A549 (cell line): ENCODE measurements at regions not wholly inside any gene's neighbourhood (a gene's known extent, or its start where the extent isn't known, plus 50 kb on each side); places are given as distances from the start of the nearest gene placed in this dataset.

Source experiments
- ATAC-seq, 2 experiments: fragments of 200-7000 bp in 1 of 2; fragments of >200 bp in 1 of 2; cut with Nextera tagmentation in 1 of 2; cut with Tn5 transposase in 1 of 2; 3 replicates each; pipeline versions ENCODE4 v1.8.0 to v1.9.1; 2018 to 2020; ENCODE audit warnings: mild to moderate bottlenecking in 1 of 2, moderate library complexity in 1 of 2
- CTCF ChIA-PET: fragments of 300-600 bp; sonication (Branson Sonifier 250); formaldehyde crosslinking; extraction: SDS; loops from one replicate; lab custom pipeline; 2021; ENCODE audit warnings: antibody characterized with exemption, inconsistent platforms; lab: Yijun Ruan, JAX
- POLR2A ChIA-PET: fragments of 350-600 bp; formaldehyde crosslinking; extraction: SDS; loops from one replicate; lab custom pipeline; 2021; ENCODE audit warnings: antibody characterized with exemption, inconsistent platforms; lab: Yijun Ruan, JAX
- DNase-seq, 2 experiments: peaks; one replicate each; pipeline versions ENCODE4 v3.0.0 to v3.0.0-alpha.2; 2011 to 2016; ENCODE audit warnings: low read depth in 1 of 2, low spot score in 1 of 2
- FAIRE-seq: peaks from 2 replicates; lab custom pipeline; 2011; peaks lifted over from hg19 to GRCh38; lab: Jason Lieb, UNC
- H3K27ac ChIP-seq, 2 experiments: fragments of >200 bp; sonication (Bioruptor Twin); formaldehyde crosslinking; 3 replicates each; pipeline ENCODE4 v1.5.1; 2016 to 2017
- H3K4me1 ChIP-seq: fragments of >200 bp; sonication (Bioruptor Twin); formaldehyde crosslinking; 3 replicates; pipeline ENCODE4 v1.6.1; 2016
- H3K4me2 ChIP-seq: fragments of >200 bp; sonication (Bioruptor Twin); formaldehyde crosslinking; 3 replicates; pipeline ENCODE4 v1.6.1; 2016
- H3K4me3 ChIP-seq: fragments of >200 bp; sonication (Bioruptor Twin); formaldehyde crosslinking; 3 replicates; pipeline ENCODE4 v1.5.1; 2016
- H3K9me3 ChIP-seq: fragments of >200 bp; sonication (Bioruptor Twin); formaldehyde crosslinking; 3 replicates; pipeline ENCODE4 v1.6.1; 2016
- BHLHE40 ChIP-seq: IDR thresholded peaks from 2 replicates; pipeline ENCODE4 v1.6.1; 2012; ENCODE audit warnings: low read depth, low read length, inconsistent platforms
- CBX2 ChIP-seq: fragments of 200-600 bp; sonication (generic); IDR thresholded peaks from 2 replicates; pipeline ENCODE4 v1.6.1; 2016; ENCODE audit warnings: low read depth, mild to moderate bottlenecking, borderline replicate concordance
- CHD4 ChIP-seq: fragments of 200-600 bp; sonication (generic); IDR thresholded peaks from 2 replicates; pipeline ENCODE4 v1.6.1; 2016; ENCODE audit warnings: antibody characterized with exemption, mild to moderate bottlenecking, borderline replicate concordance
- EHF ChIP-seq: fragments of 250-450 bp; sonication (Bioruptor Pico); IDR thresholded peaks from 2 replicates; pipeline ENCODE4 v1.5.0; 2020; ENCODE audit warnings: mild to moderate bottlenecking
- EP300 ChIP-seq, 2 experiments: fragments of >200 bp; sonication (Bioruptor Twin); formaldehyde crosslinking; IDR thresholded peaks; 2 replicates in 1 of 2; 3 replicates in 1 of 2; pipeline ENCODE4 v1.6.1; 2016 to 2017
- ESRRA ChIP-seq: fragments of 150-350 bp; IDR thresholded peaks from 2 replicates; pipeline ENCODE4 v1.6.1; 2014; ENCODE audit warnings: mild to moderate bottlenecking, low read length, borderline replicate concordance
- FOSL2 ChIP-seq, 2 experiments: fragments of 450-650 bp in 1 of 2; fragments of >200 bp in 1 of 2; sonication (Bioruptor Twin) in 1 of 2; formaldehyde crosslinking; IDR thresholded peaks; 2 replicates each; pipeline versions ENCODE4 v1.5.0 to v1.6.1; 2016 to 2020; ENCODE audit warnings: mild to moderate bottlenecking in 1 of 2, moderate library complexity in 1 of 2
- GATA3 ChIP-seq: IDR thresholded peaks from 2 replicates; pipeline ENCODE4 v1.6.1; 2012; ENCODE audit warnings: borderline replicate concordance
- HOXB5 ChIP-seq: fragments of 250-450 bp; sonication (Bioruptor Pico); IDR thresholded peaks from 2 replicates; pipeline ENCODE4 v1.5.0; 2020; ENCODE audit warnings: mild to moderate bottlenecking, moderate library complexity
- KDM1A ChIP-seq: fragments of 200-600 bp; sonication (generic); IDR thresholded peaks from 2 replicates; pipeline ENCODE4 v1.6.1; 2016; ENCODE audit warnings: low read depth, mild to moderate bottlenecking
- KDM5A ChIP-seq: fragments of 200-600 bp; sonication (generic); IDR thresholded peaks from 2 replicates; pipeline ENCODE4 v1.6.1; 2016; ENCODE audit warnings: antibody characterized with exemption, mild to moderate bottlenecking
- MAFK ChIP-seq: fragments of 450-650 bp; IDR thresholded peaks from 2 replicates; pipeline ENCODE4 v1.6.1; 2014; ENCODE audit not compliant: partially characterized antibody
- NFE2L2 ChIP-seq: fragments of 150-350 bp; conservative IDR thresholded peaks from 2 replicates; pipeline ENCODE4 v1.6.1; 2014; ENCODE audit warnings: low read length
- POLR2A ChIP-seq: IDR thresholded peaks from 2 replicates; pipeline ENCODE4 v1.6.1; 2012; ENCODE audit warnings: mild to moderate bottlenecking, low read length
- POLR2AphosphoS2 ChIP-seq: conservative IDR thresholded peaks from 2 replicates; pipeline ENCODE4 v1.6.1; 2012; ENCODE audit warnings: low read length, improper control_type of control experiment, inconsistent platforms
- RARB ChIP-seq: fragments of 250-450 bp; sonication (Bioruptor Pico); IDR thresholded peaks from 2 replicates; pipeline ENCODE4 v1.8.0; 2021; ENCODE audit warnings: mild to moderate bottlenecking, moderate library complexity
- REST ChIP-seq: fragments of 200-600 bp; sonication (generic); IDR thresholded peaks from 2 replicates; pipeline ENCODE4 v1.6.1; 2016; ENCODE audit warnings: antibody characterized with exemption, mild to moderate bottlenecking, moderate library complexity
- RFX5 ChIP-seq: fragments of 450-650 bp; IDR thresholded peaks from 2 replicates; pipeline ENCODE4 v1.7.1; 2014; ENCODE audit warnings: antibody characterized with exemption, mild to moderate bottlenecking, moderate library complexity
- RNF2 ChIP-seq: fragments of 200-600 bp; sonication (generic); IDR thresholded peaks from 2 replicates; pipeline ENCODE4 v1.6.1; 2016; ENCODE audit warnings: low read depth, mild to moderate bottlenecking, antibody characterized with exemption, moderate library complexity, borderline replicate concordance
- SMC3 ChIP-seq: fragments of >200 bp; sonication (Bioruptor Twin); formaldehyde crosslinking; IDR thresholded peaks from 3 replicates; pipeline ENCODE4 v1.6.1; 2018; ENCODE audit warnings: inconsistent platforms
- SREBF2 ChIP-seq: fragments of 450-650 bp; IDR thresholded peaks from 2 replicates; pipeline ENCODE4 v1.6.1; 2014; ENCODE audit warnings: mild to moderate bottlenecking, moderate library complexity
- ZNF302 ChIP-seq: fragments of 250-450 bp; sonication (Bioruptor Pico); IDR thresholded peaks from 2 replicates; pipeline ENCODE4 v1.9.0; 2021; ENCODE audit warnings: inconsistent platforms, mild to moderate bottlenecking, moderate library complexity
- ZSCAN20 ChIP-seq: fragments of 250-450 bp; sonication (Bioruptor Pico); IDR thresholded peaks from 2 replicates; pipeline ENCODE4 v1.8.0; 2022; ENCODE audit warnings: mild to moderate bottlenecking, moderate library complexity
- WGBS: methylation state at CpG from one replicate; pipeline ENCODE4 v1.1.6; 2017; ENCODE audit errors: missing lambda C conversion rate; 5-methylcytosine and 5-hydroxymethylcytosine counted together
- TF ChIP-seq, protein P1 (sequence below): fragments of 450-650 bp; IDR thresholded peaks from 2 replicates; pipeline ENCODE4 v1.6.1; 2014; ENCODE audit warnings: antibody characterized with exemption
- TF ChIP-seq, protein P2 (sequence below): IDR thresholded peaks from 2 replicates; pipeline ENCODE4 v1.6.1; 2012
- TF ChIP-seq, protein P3 (sequence below): fragments of >200 bp; sonication (Bioruptor Twin); formaldehyde crosslinking; IDR thresholded peaks from 3 replicates; pipeline ENCODE4 v1.6.1; 2016

GRCh38 chr5:74250304-74251102 lies 390.0 kb downstream of the ENC1 start (continued):
- TF ChIP-seq RARB (CRISPR knock-in tag) (no peak), GATA3 (no peak), CHD4 (no peak), POLR2A (no peak), RNF2 (no peak)
- TF ChIP-seq, protein P1, sequence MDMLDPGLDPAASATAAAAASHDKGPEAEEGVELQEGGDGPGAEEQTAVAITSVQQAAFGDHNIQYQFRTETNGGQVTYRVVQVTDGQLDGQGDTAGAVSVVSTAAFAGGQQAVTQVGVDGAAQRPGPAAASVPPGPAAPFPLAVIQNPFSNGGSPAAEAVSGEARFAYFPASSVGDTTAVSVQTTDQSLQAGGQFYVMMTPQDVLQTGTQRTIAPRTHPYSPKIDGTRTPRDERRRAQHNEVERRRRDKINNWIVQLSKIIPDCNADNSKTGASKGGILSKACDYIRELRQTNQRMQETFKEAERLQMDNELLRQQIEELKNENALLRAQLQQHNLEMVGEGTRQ: no peak

DNA sequence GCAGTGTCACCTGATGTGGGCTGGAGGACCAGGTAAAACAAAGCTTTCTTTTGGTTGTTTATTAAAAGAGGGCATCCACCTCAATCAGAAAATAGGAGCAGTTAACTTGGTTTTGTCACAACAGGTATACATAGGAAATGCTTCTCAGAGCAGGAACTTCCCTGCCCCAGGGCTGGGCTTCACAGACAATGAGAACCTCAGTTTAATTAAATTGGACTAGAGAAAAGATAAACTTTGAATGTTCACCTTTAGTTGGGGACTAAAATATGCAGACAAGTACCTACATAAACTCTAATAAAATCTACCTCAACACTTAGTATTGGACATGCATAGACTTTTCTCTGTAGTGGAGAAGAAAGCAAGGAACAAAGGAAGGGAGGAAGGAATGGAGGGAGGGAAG lies 392.0 kb downstream of the ENC1 start:
- no peak for FAIRE-seq

GRCh38 chr5:74244406-74244805 lies 396.1 kb downstream of the ENC1 start:
- ChIA-PET CTCF (interaction anchor here (0.6 kb wide), 1 partner anchor 332 kb away, joined by 4 read pairs; no protein-coding TSS in a partner anchor), POLR2A (no interaction called here)
- WGBS: 93% methylated on average over 3 of the region's 3 CpGs
- FAIRE-seq (no peak), DNase-seq (no peak), ATAC-seq (no peak)
- Histone ChIP-seq H3K4me2 (no peak overlapping the region), H3K4me1 (0 out of 3 replicates have a peak, but pooled peaks cover 3% of the 10 kb centered on the region), H3K4me3 (no peak overlapping the region), H3K27ac (no peak overlapping the region), H3K9me3 (no peaks in the 10 kb centered on the region)
- TF ChIP-seq ZNF302 (CRISPR knock-in tag) (no peak), ESRRA (no peak), REST (no peak), KDM5A (no peak), EP300 (IDR thresholded peaks at IDR 0.05) (no peak)
- TF ChIP-seq, protein P2, sequence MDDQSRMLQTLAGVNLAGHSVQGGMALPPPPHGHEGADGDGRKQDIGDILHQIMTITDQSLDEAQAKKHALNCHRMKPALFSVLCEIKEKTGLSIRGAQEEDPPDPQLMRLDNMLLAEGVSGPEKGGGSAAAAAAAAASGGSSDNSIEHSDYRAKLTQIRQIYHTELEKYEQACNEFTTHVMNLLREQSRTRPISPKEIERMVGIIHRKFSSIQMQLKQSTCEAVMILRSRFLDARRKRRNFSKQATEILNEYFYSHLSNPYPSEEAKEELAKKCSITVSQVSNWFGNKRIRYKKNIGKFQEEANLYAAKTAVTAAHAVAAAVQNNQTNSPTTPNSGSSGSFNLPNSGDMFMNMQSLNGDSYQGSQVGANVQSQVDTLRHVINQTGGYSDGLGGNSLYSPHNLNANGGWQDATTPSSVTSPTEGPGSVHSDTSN: no peak
- TF ChIP-seq, protein P3, sequence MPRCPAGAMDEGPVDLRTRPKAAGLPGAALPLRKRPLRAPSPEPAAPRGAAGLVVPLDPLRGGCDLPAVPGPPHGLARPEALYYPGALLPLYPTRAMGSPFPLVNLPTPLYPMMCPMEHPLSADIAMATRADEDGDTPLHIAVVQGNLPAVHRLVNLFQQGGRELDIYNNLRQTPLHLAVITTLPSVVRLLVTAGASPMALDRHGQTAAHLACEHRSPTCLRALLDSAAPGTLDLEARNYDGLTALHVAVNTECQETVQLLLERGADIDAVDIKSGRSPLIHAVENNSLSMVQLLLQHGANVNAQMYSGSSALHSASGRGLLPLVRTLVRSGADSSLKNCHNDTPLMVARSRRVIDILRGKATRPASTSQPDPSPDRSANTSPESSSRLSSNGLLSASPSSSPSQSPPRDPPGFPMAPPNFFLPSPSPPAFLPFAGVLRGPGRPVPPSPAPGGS: no peak

More for the DNA sequence above, 392.0 kb downstream of the ENC1 start:
- Histone ChIP-seq H3K27ac (no peak overlapping the region), H3K9me3 (no peaks in the 10 kb centered on the region), H3K4me3 (no peak overlapping the region), H3K4me2 (no peak overlapping the region), H3K4me1 (peaks cover 7% of the 10 kb centered on the region; the same call in 1 of the 3 replicates)
- no peak for ATAC-seq
- TF ChIP-seq BHLHE40: no peak
- no peak for TF ChIP-seq CHD4
- TF ChIP-seq RARB (CRISPR knock-in tag): no peak
- TF ChIP-seq, protein P1: no peak
- no peak for TF ChIP-seq POLR2AphosphoS2
- TF ChIP-seq SMC3: no peak
- no peak for TF ChIP-seq HOXB5 (CRISPR knock-in tag)
- TF ChIP-seq NFE2L2: no peak
- TF ChIP-seq RNF2: no peak
- no peak for TF ChIP-seq EHF (CRISPR knock-in tag)
- TF ChIP-seq, protein P2: no peak
- TF ChIP-seq KDM1A: no peak
- TF ChIP-seq ZSCAN20 (CRISPR knock-in tag): no peak
- no peak for TF ChIP-seq FOSL2 (IDR thresholded peaks at IDR 0.05)
- TF ChIP-seq FOSL2 (CRISPR knock-in tag; IDR thresholded peaks at IDR 0.05): no peak
- TF ChIP-seq MAFK: no peak
- no peak for TF ChIP-seq POLR2A
- TF ChIP-seq CBX2: no peak
- TF ChIP-seq RFX5: no peak
- no peak for TF ChIP-seq SREBF2
- POLR2A ChIA-PET: no interaction called here
- DNase-seq: no peak
- CTCF ChIA-PET: no interaction called here
